ENCODE measurements at regions not wholly inside any gene's neighbourhood (a gene's known extent, or its start where the extent isn't known, plus 50 kb on each side); places are given as distances from the start of the nearest gene placed in this dataset.
A peak's percentile ranks its signal among the peaks of the same experiment; 100 is the strongest.

- TF ChIP-seq CTCF (IDR thresholded peaks at IDR 0.05) = no peak
- Mint-ChIP-seq H3K4me3 (no peak overlapping the region), H3K27me3 (ENCODE audit: low read depth, poor library complexity) (no peaks in the 10 kb centered on the region), H3K4me1 (peaks cover 6% of the 10 kb centered on the region), H3K9me3 (peaks cover 20% of the 10 kb centered on the region), H3K27ac (no peak overlapping the region), H3K36me3 (ENCODE audit: low read depth) (no peaks in the 10 kb centered on the region)
- DNase-seq = no peak
These were observed 72.4 kb upstream of the PACRGL start for GRCh38 chr4:20627866-20628265.

GRCh38 chr4:20629186-20630106 is 70.8 kb upstream of the PACRGL start:
- no peak for DNase-seq
- Mint-ChIP-seq H3K27ac (peak overlapping the region; percentile 90), H3K36me3 (ENCODE audit: low read depth) (peaks cover 9% of the 10 kb centered on the region), H3K4me1 (peaks cover 6% of the 10 kb centered on the region), H3K4me3 (no peak overlapping the region), H3K27me3 (ENCODE audit: low read depth, poor library complexity) (no peaks in the 10 kb centered on the region), H3K9me3 (peaks cover 29% of the 10 kb centered on the region)
- no peak for TF ChIP-seq CTCF (IDR thresholded peaks at IDR 0.05)

GRCh38 chr4:20638825-20639224 is 61.4 kb upstream of the PACRGL start:
- Mint-ChIP-seq H3K27me3 (ENCODE audit: low read depth, poor library complexity) (peaks cover 4% of the 10 kb centered on the region), H3K4me1 (no peaks in the 10 kb centered on the region), H3K36me3 (ENCODE audit: low read depth) (peaks cover 24% of the 10 kb centered on the region), H3K4me3 (no peak overlapping the region), H3K9me3 (peaks cover 50% of the 10 kb centered on the region), H3K27ac (no peak overlapping the region)
- no peak for DNase-seq
- no peak for TF ChIP-seq CTCF (IDR thresholded peaks at IDR 0.05)

- no peak for TF ChIP-seq CTCF (IDR thresholded peaks at IDR 0.05)
- no peaks in the 10 kb centered on the region for H3K4me1 Mint-ChIP-seq
These were observed 60.9 kb upstream of the PACRGL start for GRCh38 chr4:20639346-20639745.

GRCh38 chr4:20640989-20641388 is 59.3 kb upstream of the PACRGL start:
- no peak for TF ChIP-seq CTCF (IDR thresholded peaks at IDR 0.05)
- H3K9me3 Mint-ChIP-seq = peaks cover 28% of the 10 kb centered on the region
- DNase-seq = no peak
- H3K4me3 Mint-ChIP-seq = no peak overlapping the region
- H3K27me3 Mint-ChIP-seq (ENCODE audit: low read depth, poor library complexity) = peaks cover 4% of the 10 kb centered on the region
- H3K27ac Mint-ChIP-seq = no peak overlapping the region
- peaks cover 5% of the 10 kb centered on the region for H3K36me3 Mint-ChIP-seq (ENCODE audit: low read depth)
- H3K4me1 Mint-ChIP-seq = peaks cover 6% of the 10 kb centered on the region

More at GRCh38 chr4:20639346-20639745, 60.9 kb upstream of the PACRGL start:
- H3K9me3 Mint-ChIP-seq = peaks cover 45% of the 10 kb centered on the region
- H3K4me3 Mint-ChIP-seq = no peak overlapping the region
- peaks cover 4% of the 10 kb centered on the region for H3K27me3 Mint-ChIP-seq (ENCODE audit: low read depth, poor library complexity)
- no peak overlapping the region for H3K27ac Mint-ChIP-seq
- DNase-seq = no peak
- H3K36me3 Mint-ChIP-seq (ENCODE audit: low read depth) = peaks cover 19% of the 10 kb centered on the region

- H3K9me3 Mint-ChIP-seq = peaks cover 20% of the 10 kb centered on the region
These were observed 58.3 kb upstream of the PACRGL start for GRCh38 chr4:20641976-20642375.

More at GRCh38 chr4:20641976-20642375, 58.3 kb upstream of the PACRGL start:
- Mint-ChIP-seq H3K4me3 (no peak overlapping the region), H3K27me3 (ENCODE audit: low read depth, poor library complexity) (peaks cover 4% of the 10 kb centered on the region), H3K4me1 (peaks cover 6% of the 10 kb centered on the region), H3K27ac (no peak overlapping the region), H3K36me3 (ENCODE audit: low read depth) (no peaks in the 10 kb centered on the region)
- no peak for DNase-seq
- no peak for TF ChIP-seq CTCF (IDR thresholded peaks at IDR 0.05)
